WERI-Rb-1 (cell line): ENCODE measurements at regions not wholly inside any gene's neighbourhood (a gene's known extent, or its start where the extent isn't known, plus 50 kb on each side); places are given as distances from the start of the nearest gene placed in this dataset.
A peak's percentile ranks its signal among the peaks of the same experiment; 100 is the strongest.

Experiments
- DNase-seq: peaks from one replicate; pipeline ENCODE4 v3.0.0-alpha.2; 2020
- H3K27ac ChIP-seq: fragments of 250-450 bp; sonication (Bioruptor Pico); 2 replicates; pipeline ENCODE4 v1.5.1; 2020; ENCODE audit warnings: mild to moderate bottlenecking, moderate library complexity
- H3K27me3 ChIP-seq: fragments of 250-450 bp; sonication (Bioruptor Pico); 2 replicates; pipeline ENCODE4 v1.5.1; 2021; ENCODE audit warnings: mild to moderate bottlenecking, low read depth, moderate library complexity; ENCODE audit not compliant: insufficient read depth, severe bottlenecking
- H3K36me3 ChIP-seq: fragments of 250-450 bp; sonication (Bioruptor Pico); 2 replicates; pipeline ENCODE4 v1.5.1; 2020; ENCODE audit warnings: mild to moderate bottlenecking, moderate library complexity
- H3K4me3 ChIP-seq: 2 replicates; pipeline ENCODE4 v1.5.1; 2011; ENCODE audit warnings: low read depth, mild to moderate bottlenecking, control low read depth, low read length
- H3K9me3 ChIP-seq: fragments of 250-450 bp; sonication (Bioruptor Pico); 2 replicates; pipeline ENCODE4 v1.5.1; 2021; ENCODE audit warnings: mild to moderate bottlenecking, moderate library complexity; ENCODE audit not compliant: severe bottlenecking
- CTCF ChIP-seq: IDR thresholded peaks from 2 replicates; pipeline ENCODE4 v1.5.1; 2011; ENCODE audit warnings: low read depth, mild to moderate bottlenecking, control low read depth, inconsistent platforms, low read length

- H3K27ac ChIP-seq: no peak overlapping the region
- no peak for TF ChIP-seq CTCF
- no peaks in the 10 kb centered on the region for H3K36me3 ChIP-seq
- H3K9me3 ChIP-seq: no peaks in the 10 kb centered on the region
- no peak overlapping the region for H3K4me3 ChIP-seq
- DNase-seq: no peak
- no peaks in the 10 kb centered on the region for H3K27me3 ChIP-seq
Observed at GRCh38 chr6:51411496-51412125, 592.9 kb downstream of the TFAP2B start.

DNA sequence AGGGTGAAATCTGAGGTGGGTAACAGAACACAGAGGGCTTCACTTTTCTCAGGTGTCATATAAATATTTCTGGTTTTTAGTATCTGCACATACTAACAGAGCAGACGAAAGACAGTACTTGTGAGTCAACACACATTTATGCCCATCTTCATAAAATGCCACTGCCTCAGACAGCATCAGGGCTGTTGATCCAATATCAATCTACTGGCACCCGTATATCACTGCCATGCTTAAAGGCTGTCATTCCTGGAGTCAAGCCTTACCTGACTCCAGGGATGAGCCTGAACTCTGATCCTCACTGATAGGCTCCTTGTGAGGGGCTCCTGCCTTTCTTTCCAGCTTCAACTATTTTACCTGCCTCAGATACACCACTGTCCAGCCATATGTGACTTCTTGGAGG, 595.7 kb downstream of the TFAP2B start:
- Histone ChIP-seq H3K36me3 (no peaks in the 10 kb centered on the region), H3K4me3 (no peak overlapping the region), H3K9me3 (no peaks in the 10 kb centered on the region), H3K27me3 (no peaks in the 10 kb centered on the region), H3K27ac (no peak overlapping the region)
- DNase-seq: no peak
- no peak for TF ChIP-seq CTCF

GRCh38 chr6:51415501-51415900, 596.8 kb downstream of the TFAP2B start:
- TF ChIP-seq CTCF: no peak
- no peak overlapping the region for H3K27ac ChIP-seq
- H3K9me3 ChIP-seq: no peaks in the 10 kb centered on the region
- no peak overlapping the region for H3K4me3 ChIP-seq
- no peaks in the 10 kb centered on the region for H3K36me3 ChIP-seq
- no peaks in the 10 kb centered on the region for H3K27me3 ChIP-seq
- DNase-seq: no peak

- TF ChIP-seq CTCF: no peak
- H3K27me3 ChIP-seq: no peaks in the 10 kb centered on the region
- DNase-seq: peak; percentile 47
Observed at GRCh38 chr6:51429017-51429712, 610.5 kb downstream of the TFAP2B start.

DNA sequence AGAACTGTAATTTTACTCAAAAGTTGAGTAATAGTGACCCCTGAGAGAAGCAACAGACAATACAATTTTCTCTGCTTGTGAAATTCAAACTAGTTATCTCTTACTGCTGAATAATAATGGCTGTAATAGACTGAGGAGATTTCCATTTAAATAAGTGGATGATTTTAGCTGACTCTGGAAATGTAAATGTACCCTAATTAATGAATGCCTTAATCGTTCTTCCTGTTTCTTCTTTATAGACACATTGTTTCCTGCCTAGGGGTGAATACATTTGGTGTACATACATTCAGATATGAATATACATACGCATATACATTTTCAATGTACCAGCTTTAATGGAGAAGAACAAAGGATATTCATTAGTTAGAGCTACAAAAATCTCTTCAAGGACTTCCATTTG, 611.9 kb downstream of the TFAP2B start:
- H3K36me3 ChIP-seq: no peaks in the 10 kb centered on the region
- DNase-seq: no peak
- no peaks in the 10 kb centered on the region for H3K9me3 ChIP-seq
- no peak overlapping the region for H3K27ac ChIP-seq
- H3K4me3 ChIP-seq: no peak overlapping the region
- no peak for TF ChIP-seq CTCF
- H3K27me3 ChIP-seq: no peaks in the 10 kb centered on the region

More at GRCh38 chr6:51429017-51429712, 610.5 kb downstream of the TFAP2B start:
- H3K4me3 ChIP-seq: no peak overlapping the region
- H3K27ac ChIP-seq: no peak overlapping the region
- no peaks in the 10 kb centered on the region for H3K36me3 ChIP-seq
- no peaks in the 10 kb centered on the region for H3K9me3 ChIP-seq
